ENCODE measurements at regions not wholly inside any gene's neighbourhood (a gene's known extent, or its start where the extent isn't known, plus 50 kb on each side); places are given as distances from the start of the nearest gene placed in this dataset.

DNA sequence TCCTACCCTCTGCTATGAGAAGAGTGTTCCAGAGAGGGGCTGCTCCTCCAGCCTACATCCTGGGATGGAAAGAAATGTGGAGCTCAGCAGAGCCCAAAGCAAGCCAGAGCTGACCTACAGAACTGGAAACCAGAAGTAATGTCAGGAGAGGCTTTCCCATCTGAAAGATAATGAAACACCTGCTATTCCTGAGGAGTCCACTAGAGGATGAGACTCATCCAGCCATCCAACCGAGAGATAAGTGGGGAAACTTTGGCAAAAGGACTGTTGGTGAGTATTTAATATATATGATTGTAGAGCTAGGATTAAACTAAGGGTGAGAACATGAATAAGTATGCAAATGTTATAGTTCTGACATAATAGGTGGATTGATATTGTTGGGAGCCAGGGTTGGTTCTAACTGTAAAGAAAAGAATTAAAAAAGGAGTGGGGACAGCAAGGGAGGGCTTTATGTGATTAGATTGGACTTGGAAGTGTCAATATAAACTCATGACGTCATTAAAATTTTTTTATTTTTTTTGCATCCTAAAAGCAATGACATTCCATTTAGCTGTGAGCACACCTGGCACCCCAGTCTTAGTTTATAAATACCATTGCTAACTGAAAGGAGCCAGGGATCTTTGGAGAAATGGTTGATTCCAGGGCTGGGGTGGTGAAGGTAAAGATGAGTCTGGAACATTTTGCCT is 312.8 kb upstream of the NFE2L3 start:
- no peaks in the 10 kb centered on the region for H3K27me3 ChIP-seq (ENCODE audit: control insufficient read depth in 1 of 2, insufficient read depth in 2 of 2, low read length in 2 of 2)
- no peak overlapping the region for H3K27ac ChIP-seq (ENCODE audit: low read depth in 2 of 2, low read length in 1 of 2)
- no peaks in the 10 kb centered on the region for H3K9me3 ChIP-seq (ENCODE audit: control insufficient read depth in 2 of 2, insufficient read depth in 1 of 2, low read depth in 1 of 2, low read length in 1 of 2)
- 76 to 84% methylated on average over 2 of the region's 2 CpGs for WGBS, 2 donors
- no peaks in the 10 kb centered on the region for H3K36me3 ChIP-seq (ENCODE audit: control insufficient read depth in 2 of 2, insufficient read depth in 2 of 2, low read length in 1 of 2)
- H3K4me3 ChIP-seq (ENCODE audit: low read depth in 1 of 2, low read length in 2 of 2) = no peak overlapping the region
- no peaks in the 10 kb centered on the region for H3K4me1 ChIP-seq (ENCODE audit: control insufficient read depth in 2 of 2, insufficient read depth in 2 of 2, low read length in 1 of 2)

DNA sequence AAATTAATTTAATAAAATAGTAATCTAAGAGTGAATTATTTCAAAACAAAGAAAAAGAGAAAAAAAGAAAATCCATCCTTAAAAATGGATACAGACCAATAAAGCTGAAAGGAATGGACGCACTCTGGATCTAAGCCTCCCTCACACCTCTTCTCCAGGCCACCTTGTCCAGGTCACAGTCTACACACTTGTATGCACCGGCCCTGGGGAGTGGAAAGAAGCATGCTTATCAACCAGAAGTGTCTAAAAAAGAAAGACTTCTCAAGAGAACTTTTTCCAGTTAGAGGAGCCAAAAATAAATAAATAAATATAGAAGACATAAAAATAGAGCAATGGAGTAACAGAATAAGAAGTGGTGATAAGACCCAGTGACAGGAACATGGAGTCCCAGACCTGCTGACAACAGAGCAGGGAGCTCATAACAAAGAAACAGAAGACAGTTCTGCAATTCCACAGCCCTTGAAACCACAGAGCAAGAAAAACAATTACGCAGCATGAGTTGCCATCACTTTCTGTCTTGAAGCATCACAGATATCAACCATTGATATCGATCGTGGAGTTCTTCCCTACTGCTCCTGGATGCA is 311.7 kb upstream of the NFE2L3 start:
- H3K36me3 ChIP-seq (ENCODE audit: control insufficient read depth in 2 of 2, insufficient read depth in 2 of 2, low read length in 1 of 2) = no peaks in the 10 kb centered on the region
- no peaks in the 10 kb centered on the region for H3K4me1 ChIP-seq (ENCODE audit: control insufficient read depth in 2 of 2, insufficient read depth in 2 of 2, low read length in 1 of 2)
- no peaks in the 10 kb centered on the region for H3K27me3 ChIP-seq (ENCODE audit: control insufficient read depth in 1 of 2, insufficient read depth in 2 of 2, low read length in 2 of 2)
- H3K9me3 ChIP-seq (ENCODE audit: control insufficient read depth in 2 of 2, insufficient read depth in 1 of 2, low read depth in 1 of 2, low read length in 1 of 2) = no peaks in the 10 kb centered on the region
- H3K27ac ChIP-seq (ENCODE audit: low read depth in 2 of 2, low read length in 1 of 2) = no peak overlapping the region
- 93% methylated on average over 5 of the region's 5 CpGs for WGBS, 2 donors
- no peak overlapping the region for H3K4me3 ChIP-seq (ENCODE audit: low read depth in 1 of 2, low read length in 2 of 2)

DNA sequence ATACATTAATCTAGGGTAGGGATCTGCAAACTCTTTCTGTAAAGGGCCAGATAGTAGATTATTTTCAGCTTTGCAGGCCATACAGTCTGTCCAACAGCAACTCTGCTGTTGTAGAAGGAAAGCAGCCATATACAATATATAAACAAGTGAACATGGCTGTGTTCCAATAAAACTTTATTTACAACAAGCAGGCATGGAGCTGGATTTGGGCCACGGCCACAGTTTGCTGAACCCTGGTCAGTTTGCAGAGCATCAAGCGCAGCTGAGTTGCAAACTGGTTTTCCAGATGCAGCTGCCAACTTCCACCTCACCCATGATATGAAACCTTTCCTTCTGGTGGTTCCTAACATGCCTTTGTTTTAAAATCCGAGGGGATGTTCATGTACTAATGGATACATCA is 310.4 kb upstream of the NFE2L3 start:
- H3K4me3 ChIP-seq (ENCODE audit: low read depth in 1 of 2, low read length in 2 of 2) = no peak overlapping the region
- H3K4me1 ChIP-seq (ENCODE audit: control insufficient read depth in 2 of 2, insufficient read depth in 2 of 2, low read length in 1 of 2) = no peaks in the 10 kb centered on the region
- no peak overlapping the region for H3K27ac ChIP-seq (ENCODE audit: low read depth in 2 of 2, low read length in 1 of 2)
- no peaks in the 10 kb centered on the region for H3K27me3 ChIP-seq (ENCODE audit: control insufficient read depth in 1 of 2, insufficient read depth in 2 of 2, low read length in 2 of 2)
- no peaks in the 10 kb centered on the region for H3K36me3 ChIP-seq (ENCODE audit: control insufficient read depth in 2 of 2, insufficient read depth in 2 of 2, low read length in 1 of 2)
- 78 to 90% methylated on average over 3 of the region's 3 CpGs for WGBS, 2 donors
- no peaks in the 10 kb centered on the region for H3K9me3 ChIP-seq (ENCODE audit: control insufficient read depth in 2 of 2, insufficient read depth in 1 of 2, low read depth in 1 of 2, low read length in 1 of 2)

DNA sequence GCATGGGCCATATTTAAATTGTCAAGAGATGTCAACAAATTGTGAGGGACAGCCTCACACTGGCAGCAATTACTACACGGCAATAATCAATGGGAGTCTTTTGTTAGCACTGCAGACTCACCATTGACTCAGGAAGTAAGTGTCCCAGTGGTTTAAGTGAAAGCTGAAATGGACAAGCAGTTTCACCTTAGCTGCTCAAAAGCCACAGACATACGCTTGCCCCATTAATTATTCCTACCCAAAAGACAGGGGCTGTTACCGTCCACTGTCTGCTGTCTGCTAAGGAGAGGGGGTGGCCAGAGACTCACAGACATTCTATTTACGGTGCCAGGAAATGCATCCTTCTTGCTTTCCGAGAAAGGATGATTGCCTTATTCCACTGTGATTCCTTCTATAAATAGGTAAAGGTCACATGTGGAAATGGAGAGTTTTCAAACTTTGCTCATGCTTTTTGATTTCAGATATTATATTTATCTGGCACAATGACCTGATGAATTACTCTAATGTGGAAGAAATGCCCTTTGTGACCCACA is 309.7 kb upstream of the NFE2L3 start:
- Histone ChIP-seq H3K4me1 (ENCODE audit: control insufficient read depth in 2 of 2, insufficient read depth in 2 of 2, low read length in 1 of 2) (no peaks in the 10 kb centered on the region), H3K36me3 (ENCODE audit: control insufficient read depth in 2 of 2, insufficient read depth in 2 of 2, low read length in 1 of 2) (no peaks in the 10 kb centered on the region), H3K4me3 (ENCODE audit: low read depth in 1 of 2, low read length in 2 of 2) (no peak overlapping the region), H3K9me3 (ENCODE audit: control insufficient read depth in 2 of 2, insufficient read depth in 1 of 2, low read depth in 1 of 2, low read length in 1 of 2) (no peaks in the 10 kb centered on the region), H3K27me3 (ENCODE audit: control insufficient read depth in 1 of 2, insufficient read depth in 2 of 2, low read length in 2 of 2) (no peaks in the 10 kb centered on the region), H3K27ac (ENCODE audit: low read depth in 2 of 2, low read length in 1 of 2) (peak overlapping the region in 1 of 2 donors; percentile 28)
- WGBS, 2 donors = 71 to 72% methylated on average over 5 of the region's 5 CpGs

DNA sequence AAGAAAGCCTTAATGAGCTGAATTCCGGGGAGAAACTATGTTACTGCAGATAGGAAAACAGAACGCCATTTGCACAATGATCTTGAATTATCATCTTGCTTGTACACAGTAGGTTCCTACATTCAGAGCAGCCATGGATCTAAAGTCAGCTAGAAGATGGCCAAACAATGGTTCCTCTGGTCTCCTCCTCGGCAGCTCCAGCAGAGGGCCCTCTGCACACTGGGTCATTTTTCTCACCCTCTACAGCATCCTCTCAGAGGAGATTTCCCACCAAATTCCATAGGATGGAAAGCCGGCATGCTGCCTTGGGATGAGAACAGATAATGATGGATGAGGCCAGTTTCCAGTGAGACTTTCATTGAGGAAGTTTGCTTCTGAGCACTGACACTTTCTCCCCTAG is 308.5 kb upstream of the NFE2L3 start:
- H3K4me3 ChIP-seq (ENCODE audit: low read depth in 1 of 2, low read length in 2 of 2) = no peak overlapping the region

DNA sequence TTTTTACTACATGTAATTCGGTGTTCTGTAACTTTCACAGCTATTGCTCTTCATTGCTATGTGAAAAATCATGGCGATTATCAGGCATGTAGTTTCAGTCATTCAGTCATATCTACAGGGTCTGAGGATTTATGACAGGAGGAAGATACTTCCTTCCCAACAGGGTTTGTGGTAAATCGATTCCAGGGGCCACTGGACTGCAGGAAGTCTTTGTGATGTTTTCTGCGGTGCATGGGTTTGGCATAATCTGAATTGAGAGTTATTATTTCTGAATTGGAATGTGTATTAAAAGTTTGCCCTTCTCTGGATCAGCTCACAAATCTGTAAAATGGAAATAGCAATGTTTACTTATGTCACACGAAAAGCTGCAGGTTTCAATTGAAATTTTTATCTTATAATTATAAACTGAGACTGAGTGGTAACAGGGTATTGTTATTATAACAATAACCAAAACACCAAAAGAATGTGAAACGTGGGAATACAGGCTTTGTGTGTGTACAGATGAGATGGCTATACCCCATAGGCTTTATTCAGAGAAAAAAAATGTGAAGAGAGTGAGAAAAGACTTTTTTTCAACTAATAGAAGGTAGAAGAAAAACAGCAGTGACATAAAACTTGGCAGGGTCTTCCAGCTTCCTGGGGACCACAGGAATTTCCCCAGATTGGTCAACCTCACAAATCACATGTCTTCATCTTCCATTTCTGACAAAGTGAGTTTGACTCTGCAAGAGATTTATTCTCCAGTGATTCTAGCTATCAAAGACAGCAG is 307.7 kb upstream of the NFE2L3 start:
- 54 to 60% methylated on average over 6 of the region's 6 CpGs for WGBS, 2 donors
- H3K36me3 ChIP-seq (ENCODE audit: control insufficient read depth in 2 of 2, insufficient read depth in 2 of 2, low read length in 1 of 2) = no peaks in the 10 kb centered on the region
- H3K27ac ChIP-seq (ENCODE audit: low read depth in 2 of 2, low read length in 1 of 2) = no peak overlapping the region
- H3K4me3 ChIP-seq (ENCODE audit: low read depth in 1 of 2, low read length in 2 of 2) = no peak overlapping the region
- no peaks in the 10 kb centered on the region for H3K9me3 ChIP-seq (ENCODE audit: control insufficient read depth in 2 of 2, insufficient read depth in 1 of 2, low read depth in 1 of 2, low read length in 1 of 2)
- no peaks in the 10 kb centered on the region for H3K4me1 ChIP-seq (ENCODE audit: control insufficient read depth in 2 of 2, insufficient read depth in 2 of 2, low read length in 1 of 2)
- no peaks in the 10 kb centered on the region for H3K27me3 ChIP-seq (ENCODE audit: control insufficient read depth in 1 of 2, insufficient read depth in 2 of 2, low read length in 2 of 2)

More for the DNA sequence above, 308.5 kb upstream of the NFE2L3 start:
- Histone ChIP-seq H3K27ac (ENCODE audit: low read depth in 2 of 2, low read length in 1 of 2) (no peak overlapping the region), H3K9me3 (ENCODE audit: control insufficient read depth in 2 of 2, insufficient read depth in 1 of 2, low read depth in 1 of 2, low read length in 1 of 2) (no peaks in the 10 kb centered on the region), H3K4me1 (ENCODE audit: control insufficient read depth in 2 of 2, insufficient read depth in 2 of 2, low read length in 1 of 2) (no peaks in the 10 kb centered on the region), H3K27me3 (ENCODE audit: control insufficient read depth in 1 of 2, insufficient read depth in 2 of 2, low read length in 2 of 2) (no peaks in the 10 kb centered on the region), H3K36me3 (ENCODE audit: control insufficient read depth in 2 of 2, insufficient read depth in 2 of 2, low read length in 1 of 2) (no peaks in the 10 kb centered on the region)
- 84 to 89% methylated on average over 4 of the region's 4 CpGs for whole genome bisulfite sequencing, 2 donors

DNA sequence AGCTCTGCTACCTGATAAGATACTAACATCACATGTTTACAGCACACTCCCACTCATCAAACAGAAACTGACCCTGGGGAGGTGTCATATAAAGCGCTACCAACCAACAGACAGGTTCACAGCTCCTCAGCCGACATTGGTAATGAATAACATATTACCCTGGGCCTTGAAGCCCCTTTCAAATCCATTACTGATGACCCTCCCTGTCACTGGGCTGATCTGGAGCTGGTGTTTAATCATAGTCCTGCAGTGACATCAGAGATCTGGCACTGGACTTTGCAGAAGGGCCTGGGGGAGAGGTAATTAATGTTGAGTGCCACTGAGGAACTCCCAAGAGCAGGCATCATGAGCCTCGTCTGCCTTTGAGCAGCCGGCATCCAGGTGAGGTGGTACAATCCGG is 306.5 kb upstream of the NFE2L3 start:
- Histone ChIP-seq H3K4me3 (ENCODE audit: low read depth in 1 of 2, low read length in 2 of 2) (no peak overlapping the region), H3K4me1 (ENCODE audit: control insufficient read depth in 2 of 2, insufficient read depth in 2 of 2, low read length in 1 of 2) (no peaks in the 10 kb centered on the region), H3K27ac (ENCODE audit: low read depth in 2 of 2, low read length in 1 of 2) (no peak overlapping the region), H3K36me3 (ENCODE audit: control insufficient read depth in 2 of 2, insufficient read depth in 2 of 2, low read length in 1 of 2) (no peaks in the 10 kb centered on the region), H3K9me3 (ENCODE audit: control insufficient read depth in 2 of 2, insufficient read depth in 1 of 2, low read depth in 1 of 2, low read length in 1 of 2) (no peaks in the 10 kb centered on the region), H3K27me3 (ENCODE audit: control insufficient read depth in 1 of 2, insufficient read depth in 2 of 2, low read length in 2 of 2) (no peaks in the 10 kb centered on the region)
- 73 to 85% methylated on average over 5 of the region's 5 CpGs for WGBS, 2 donors

DNA sequence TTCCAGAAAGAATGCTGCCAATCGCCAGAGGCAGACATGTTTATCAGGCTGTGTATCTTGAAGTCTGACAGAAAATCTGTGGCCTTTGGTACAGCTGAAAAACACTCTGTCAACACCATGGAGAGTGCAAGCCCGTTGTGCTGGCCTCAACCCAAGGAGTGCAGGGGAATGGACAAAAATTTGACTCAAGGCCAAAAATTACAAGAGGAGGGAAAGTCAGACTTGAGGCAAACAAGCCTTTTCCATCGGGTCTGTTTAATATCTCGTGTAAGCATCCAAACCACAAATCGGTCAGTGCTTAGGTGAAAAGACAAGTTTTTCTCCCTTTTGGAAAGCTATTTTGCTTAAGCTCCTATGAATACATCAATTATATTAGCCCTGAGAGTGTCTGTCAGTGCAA is 305.3 kb upstream of the NFE2L3 start:
- WGBS, 2 donors = 23 to 38% methylated on average over 5 of the region's 5 CpGs
- no peaks in the 10 kb centered on the region for H3K9me3 ChIP-seq (ENCODE audit: control insufficient read depth in 2 of 2, insufficient read depth in 1 of 2, low read depth in 1 of 2, low read length in 1 of 2)
- no peak overlapping the region for H3K27ac ChIP-seq (ENCODE audit: low read depth in 2 of 2, low read length in 1 of 2)

DNA sequence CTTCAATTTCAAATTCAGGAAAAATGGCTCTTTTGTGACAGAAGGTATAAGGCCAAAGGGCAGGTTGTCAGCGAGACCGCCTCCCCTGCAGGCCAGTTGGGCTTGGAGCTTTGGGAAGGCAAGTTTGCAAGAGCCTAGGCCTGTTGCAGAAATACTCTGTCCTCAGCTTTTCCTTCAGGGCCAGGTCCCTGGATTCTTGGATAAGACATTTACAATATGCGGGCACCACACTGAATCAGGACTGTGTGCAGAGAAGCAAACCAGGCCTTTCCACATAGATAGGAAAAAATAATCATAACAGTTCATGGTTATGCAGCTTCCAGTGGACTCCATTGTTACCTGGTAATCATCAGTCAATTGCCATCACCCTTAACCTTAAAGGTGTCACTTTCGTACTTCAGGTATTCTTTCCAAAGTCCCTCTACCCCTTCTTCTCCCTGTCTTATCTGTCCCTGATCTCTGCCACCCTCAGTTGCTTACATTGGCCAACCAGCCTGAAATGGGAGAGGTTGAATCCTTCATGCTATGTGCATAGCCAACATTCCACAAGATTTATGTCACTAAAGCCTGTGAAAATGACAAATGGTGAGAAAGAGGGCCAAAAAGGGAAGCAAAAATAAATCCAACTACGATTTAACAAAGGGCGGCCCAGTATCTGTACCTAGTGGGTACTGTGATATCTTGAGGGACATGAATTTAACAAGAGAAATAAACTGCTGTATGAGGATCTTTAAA is 304.5 kb upstream of the NFE2L3 start:
- peaks cover 2 to 5% of the 10 kb centered on the region in 2 donors for H3K4me1 ChIP-seq (ENCODE audit: control insufficient read depth in 2 of 2, insufficient read depth in 2 of 2, low read length in 1 of 2)
- WGBS, 2 donors = 55 to 62% methylated on average over 6 of the region's 6 CpGs

More for the DNA sequence above, 305.3 kb upstream of the NFE2L3 start:
- H3K4me3 ChIP-seq (ENCODE audit: low read depth in 1 of 2, low read length in 2 of 2) = no peak overlapping the region
- no peaks in the 10 kb centered on the region for H3K4me1 ChIP-seq (ENCODE audit: control insufficient read depth in 2 of 2, insufficient read depth in 2 of 2, low read length in 1 of 2)
- H3K36me3 ChIP-seq (ENCODE audit: control insufficient read depth in 2 of 2, insufficient read depth in 2 of 2, low read length in 1 of 2) = no peaks in the 10 kb centered on the region
- H3K27me3 ChIP-seq (ENCODE audit: control insufficient read depth in 1 of 2, insufficient read depth in 2 of 2, low read length in 2 of 2) = no peaks in the 10 kb centered on the region

More for the DNA sequence above, 304.5 kb upstream of the NFE2L3 start:
- H3K4me3 ChIP-seq (ENCODE audit: low read depth in 1 of 2, low read length in 2 of 2) = no peak overlapping the region
- no peaks in the 10 kb centered on the region for H3K9me3 ChIP-seq (ENCODE audit: control insufficient read depth in 2 of 2, insufficient read depth in 1 of 2, low read depth in 1 of 2, low read length in 1 of 2)
- peak overlapping the region in 1 of 2 donors; percentile 43 for H3K27ac ChIP-seq (ENCODE audit: low read depth in 2 of 2, low read length in 1 of 2)
- H3K27me3 ChIP-seq (ENCODE audit: control insufficient read depth in 1 of 2, insufficient read depth in 2 of 2, low read length in 2 of 2) = peaks cover 0 to 6% of the 10 kb centered on the region in 2 donors
- no peaks in the 10 kb centered on the region for H3K36me3 ChIP-seq (ENCODE audit: control insufficient read depth in 2 of 2, insufficient read depth in 2 of 2, low read length in 1 of 2)

Data from esophagus (tissue), 2 donors.